NCI-H128 (cell line): ENCODE measurements at regions not wholly inside any gene's neighbourhood (a gene's known extent, or its start where the extent isn't known, plus 50 kb on each side); places are given as distances from the start of the nearest gene placed in this dataset.

Experiments used
- DNase-seq: peaks from one replicate; lab custom pipeline; 2025; ENCODE audit not compliant: unreplicated experiment; lab: John Stamatoyannopoulos, UW

DNA sequence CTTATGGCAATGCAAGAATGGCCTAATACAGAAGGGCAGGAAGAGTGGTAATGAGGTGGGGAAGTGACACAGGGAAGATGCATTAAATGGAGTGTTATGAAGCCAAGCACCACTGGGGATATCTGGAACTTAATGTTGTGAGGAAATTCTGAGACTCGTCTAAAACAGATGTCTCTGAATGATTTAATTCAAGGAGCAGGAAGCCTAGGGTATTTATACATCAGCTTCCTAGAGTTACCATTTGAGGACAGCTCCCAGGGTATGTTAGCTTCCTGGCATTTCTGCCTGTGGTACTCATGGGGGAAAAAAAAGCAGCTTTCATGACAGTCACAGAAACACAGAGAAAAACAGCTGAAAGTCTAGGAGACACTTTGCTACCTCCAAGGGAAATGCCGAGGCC lies 989.5 kb downstream of the CBLN2 start:
- no peak for DNase-seq

DNA sequence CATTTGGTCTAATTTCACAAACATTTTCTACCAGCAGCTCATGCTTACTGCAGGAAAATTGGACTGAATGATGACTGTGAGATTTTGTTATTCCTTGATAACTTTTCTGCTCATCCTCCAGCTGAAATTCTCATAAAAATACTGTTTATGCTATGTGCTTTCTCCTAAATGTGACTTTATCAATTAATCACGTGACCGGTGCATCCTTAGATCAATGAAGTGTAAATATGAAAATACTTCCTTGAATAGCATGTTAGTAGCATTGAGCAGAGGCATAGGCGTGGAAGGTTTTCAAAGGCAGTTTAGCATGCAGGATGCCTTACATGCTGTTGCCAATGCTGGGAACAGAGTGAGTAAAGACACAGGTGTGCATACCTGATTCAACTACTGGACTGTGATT lies 1002.5 kb downstream of the CBLN2 start:
- DNase-seq: no peak

DNA sequence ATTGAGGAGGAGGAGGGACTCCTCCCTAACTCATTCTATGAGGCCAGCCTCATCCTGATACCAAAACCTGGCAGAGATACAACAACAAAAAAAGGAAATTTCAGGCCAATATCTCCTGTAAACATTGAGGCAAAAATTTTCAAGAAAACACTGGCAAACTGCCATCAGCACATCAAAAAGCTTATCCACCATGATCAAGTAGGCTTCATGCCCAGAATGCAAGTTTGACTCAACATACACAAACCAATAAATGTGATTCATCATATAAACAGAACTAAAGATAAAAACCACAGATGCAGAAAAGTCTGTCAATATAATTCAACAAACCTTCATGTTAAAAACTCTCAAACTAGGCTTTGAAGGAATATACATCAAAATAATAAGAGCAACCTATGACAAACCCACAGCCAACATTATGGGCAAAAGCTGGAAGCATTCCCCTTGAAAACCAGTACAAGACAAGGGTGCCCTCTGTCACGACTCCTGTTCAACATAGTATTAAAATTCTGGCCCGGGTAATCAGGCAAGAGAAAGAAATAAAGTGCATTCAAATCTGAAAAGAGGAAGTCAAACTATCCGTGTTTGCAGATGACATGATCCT lies 1014.3 kb downstream of the CBLN2 start:
- DNase-seq: no peak

DNA sequence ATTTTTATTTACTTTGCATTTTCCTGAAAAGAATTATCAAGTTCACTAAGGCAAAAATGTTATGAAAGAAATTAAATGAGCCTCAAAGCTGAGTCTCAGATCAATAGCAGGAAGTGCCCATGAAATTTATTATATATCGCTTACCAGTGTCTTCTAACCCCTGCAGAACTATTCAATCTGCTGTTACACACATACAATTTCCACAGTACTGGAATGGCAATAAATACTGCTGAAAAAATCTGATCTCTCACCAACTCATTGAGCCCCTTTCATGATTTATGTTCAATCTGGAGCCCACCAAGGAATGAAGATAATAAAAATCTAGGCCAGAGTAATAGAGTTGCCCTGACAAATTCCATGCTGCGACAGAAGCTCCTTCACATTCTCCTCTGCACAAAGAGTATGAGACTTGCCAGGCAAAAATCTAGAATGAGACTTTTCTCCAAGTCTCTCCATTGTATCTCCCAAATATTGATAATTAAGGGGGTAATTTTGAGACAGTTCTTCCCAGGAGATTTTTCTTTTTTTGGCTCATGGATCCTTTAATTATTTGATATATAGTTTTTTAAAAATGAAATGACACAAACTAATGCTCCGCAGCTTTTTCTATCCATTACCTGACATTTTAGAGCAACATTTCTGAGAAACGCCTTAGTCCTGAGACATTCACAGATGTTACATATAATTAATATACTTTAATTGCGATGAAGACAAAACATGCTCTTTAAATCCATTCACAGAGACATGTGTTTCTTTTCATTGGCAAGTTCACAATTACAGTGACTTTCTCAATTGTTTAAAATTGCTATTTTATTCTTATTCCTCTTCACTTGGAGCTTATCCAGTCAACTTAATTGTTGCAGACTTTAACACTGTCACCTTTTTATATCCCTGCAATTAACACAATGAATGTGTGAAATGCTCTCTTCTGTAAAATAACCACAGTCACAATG lies 1020.4 kb downstream of the CBLN2 start:
- DNase-seq: no peak

DNA sequence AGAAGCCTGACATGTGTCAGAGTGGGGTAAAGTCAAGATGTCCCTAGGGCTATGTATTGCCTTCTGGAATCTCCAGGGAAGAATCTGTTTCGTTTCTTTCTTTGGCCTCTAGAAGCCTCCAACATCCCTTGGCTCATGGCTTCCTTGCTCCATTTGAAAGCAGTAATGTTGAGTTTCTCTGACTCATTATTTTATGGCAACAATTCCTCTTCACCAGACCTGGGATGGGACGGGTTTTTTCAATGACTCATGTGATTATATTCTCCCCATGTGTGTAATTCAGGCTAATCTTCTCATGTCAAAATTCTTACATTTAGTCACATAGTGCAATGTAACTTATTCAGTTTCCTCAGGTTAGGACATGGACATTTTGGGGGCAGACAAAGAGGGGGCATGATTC lies 1038.6 kb downstream of the CBLN2 start:
- DNase-seq: no peak

DNA sequence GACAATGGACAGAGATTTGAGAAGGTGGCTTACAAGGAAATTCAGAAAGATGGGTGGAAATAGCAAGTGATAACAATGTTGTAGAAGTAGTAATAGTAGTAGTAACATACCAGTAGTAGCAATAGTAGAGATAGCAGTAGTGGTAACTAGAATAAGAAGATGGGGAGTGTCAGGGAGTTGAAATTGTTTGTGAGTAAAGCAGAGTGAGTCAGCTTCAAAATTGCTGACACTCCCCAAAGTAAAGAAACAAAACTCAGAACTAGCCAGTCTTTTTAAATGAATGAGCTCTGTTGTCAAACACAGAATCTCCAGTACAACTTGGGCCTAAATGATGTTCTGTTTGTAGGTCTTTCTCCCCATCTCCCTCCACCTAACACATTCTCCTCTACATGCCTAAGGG lies 1040.9 kb downstream of the CBLN2 start:
- no peak for DNase-seq

DNA sequence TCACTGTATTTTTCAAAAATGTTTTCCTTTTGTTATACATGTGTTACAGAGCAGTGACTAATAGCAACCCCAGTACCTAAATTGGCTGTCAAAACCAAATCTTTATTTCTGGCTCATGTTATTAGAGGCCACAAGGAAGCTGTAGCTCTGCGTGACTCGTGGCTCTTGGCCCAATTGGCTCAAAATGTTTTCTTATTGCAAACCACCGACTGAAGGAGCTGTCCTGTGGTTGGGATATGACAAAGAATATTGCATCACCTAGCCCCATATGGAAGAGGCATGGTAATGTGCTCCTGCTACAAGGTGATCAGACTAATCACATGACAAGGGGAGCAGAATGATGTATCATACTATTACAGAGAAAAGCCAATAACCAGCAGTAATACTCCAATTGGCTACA lies 1058.5 kb downstream of the CBLN2 start:
- DNase-seq: no peak

DNA sequence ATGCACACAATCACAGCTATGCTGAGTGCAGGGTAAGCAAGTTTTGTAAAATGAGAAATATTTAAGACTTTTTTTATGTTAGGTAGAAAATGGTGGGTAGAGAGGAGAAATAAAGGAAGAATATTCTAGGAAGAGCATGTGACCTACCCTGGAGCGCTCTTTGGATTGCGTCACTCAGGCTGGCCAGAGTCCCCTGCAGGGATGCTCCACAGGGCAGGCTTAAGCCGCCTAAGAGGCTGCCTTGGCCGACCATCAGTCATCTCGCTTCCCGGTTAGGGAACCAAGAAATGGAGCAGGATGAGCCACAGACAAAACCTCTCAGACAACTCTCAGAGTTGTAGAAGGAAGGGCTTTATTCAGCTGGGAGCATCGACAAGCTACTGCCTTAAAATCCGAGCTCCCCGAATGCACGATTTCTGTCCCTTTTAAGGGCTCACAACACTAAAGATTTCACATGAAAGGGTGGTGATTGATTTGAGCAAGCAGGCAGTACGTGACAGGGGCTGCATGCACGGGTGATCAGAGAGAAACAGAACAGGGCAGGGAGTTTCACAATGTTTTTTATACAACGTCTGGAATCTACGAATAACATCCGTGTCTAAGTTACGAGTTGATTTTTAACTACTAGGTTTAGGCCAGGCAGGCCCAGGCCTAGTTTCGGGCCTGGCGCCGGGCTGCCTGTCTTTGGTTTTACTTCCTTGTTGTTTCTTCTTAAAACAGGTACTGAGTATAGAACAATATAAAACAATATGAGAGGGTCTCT lies 1072.0 kb downstream of the CBLN2 start:
- no peak for DNase-seq

DNA sequence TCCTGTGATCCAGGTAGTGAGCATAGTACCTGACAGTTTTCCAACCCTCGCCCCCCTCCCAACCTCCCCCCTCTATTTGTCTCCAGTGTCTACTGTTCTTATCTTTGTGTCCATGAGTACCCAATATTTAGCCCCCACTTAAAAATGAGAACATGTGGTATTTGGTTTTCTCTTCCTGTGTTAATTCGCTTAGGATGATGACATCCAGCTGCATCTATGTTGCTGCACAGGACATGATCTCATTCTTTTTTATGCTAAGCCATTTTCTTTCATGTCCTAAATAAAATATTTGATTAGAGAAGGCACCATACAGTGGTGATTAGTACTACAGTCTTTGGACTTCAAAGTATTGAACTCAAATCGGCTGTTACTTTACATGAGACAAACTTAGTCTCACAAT lies 1087.9 kb downstream of the CBLN2 start:
- DNase-seq: no peak

DNA sequence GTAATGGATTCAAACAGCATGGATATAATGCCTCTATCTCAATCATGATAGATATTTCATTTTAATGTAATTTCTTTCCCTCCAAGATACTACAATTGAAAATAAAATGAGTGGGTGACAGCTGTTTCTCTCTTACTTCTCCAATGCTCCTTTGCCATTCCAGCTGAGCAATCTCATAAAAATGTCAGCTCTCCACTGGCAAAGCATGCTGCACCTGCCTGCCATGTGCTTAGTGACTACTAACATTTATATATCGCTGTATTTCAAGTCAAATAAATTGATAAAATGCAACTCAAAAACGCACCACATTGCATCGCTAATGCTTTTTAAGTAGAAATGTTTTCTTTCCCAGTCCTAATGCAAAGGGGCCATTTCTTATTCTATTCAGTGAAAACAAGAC lies 1093.9 kb downstream of the CBLN2 start:
- no peak for DNase-seq

DNA sequence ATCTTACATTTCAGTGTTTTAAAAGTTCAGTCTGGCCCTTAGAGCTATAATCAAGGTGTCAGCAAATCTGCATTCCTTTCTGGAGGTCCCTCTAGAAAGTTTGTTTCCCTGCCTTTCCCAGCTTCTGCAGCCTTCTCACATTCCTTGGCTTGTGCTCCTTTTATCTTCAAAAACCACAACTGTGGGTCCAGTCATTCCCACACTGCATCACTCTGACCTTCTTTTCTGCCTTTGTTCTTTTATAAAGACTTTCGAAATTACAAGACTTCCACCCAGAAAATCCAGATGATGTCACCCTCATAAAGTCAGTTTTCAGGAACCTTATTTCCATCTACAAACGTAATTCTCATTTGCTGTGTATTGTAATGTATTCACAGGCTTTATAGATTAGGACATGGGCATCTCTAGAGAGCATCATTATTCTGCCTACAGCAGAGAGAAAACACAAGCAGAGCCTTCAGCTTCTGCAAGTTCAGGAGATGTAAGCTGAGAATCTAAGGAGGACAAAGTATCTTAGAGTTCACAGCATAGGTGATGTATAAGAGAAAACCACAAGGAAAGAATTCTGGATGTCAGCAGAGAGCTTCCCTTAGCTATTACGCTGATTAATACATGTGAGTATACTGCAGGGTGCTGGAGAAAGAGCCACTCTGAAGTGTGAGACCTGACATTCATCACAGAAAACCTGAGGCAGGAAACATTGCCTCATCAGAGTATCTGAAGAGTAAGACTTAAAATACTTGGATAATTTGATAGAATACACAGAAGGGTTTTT lies 1100.2 kb downstream of the CBLN2 start:
- DNase-seq: no peak

DNA sequence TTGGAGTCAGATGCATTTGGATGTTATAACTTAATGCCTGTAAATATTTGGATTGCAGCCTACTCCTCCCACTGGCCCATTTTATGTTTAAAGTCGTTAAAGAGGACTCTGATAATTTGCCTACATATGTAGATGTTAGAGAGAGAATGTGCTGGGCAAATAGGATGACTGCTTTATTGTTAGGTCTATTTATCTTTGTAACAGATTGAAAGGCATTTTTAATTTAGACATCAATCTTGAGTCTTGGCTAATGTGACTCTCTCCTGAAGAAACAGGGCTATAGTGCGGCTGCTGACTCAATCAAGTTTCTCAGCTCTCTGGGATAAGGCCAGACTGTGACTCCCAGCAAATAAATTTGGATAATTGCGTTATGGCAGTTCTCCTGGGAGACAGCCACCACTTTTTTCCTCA lies 1101.4 kb downstream of the CBLN2 start:
- no peak for DNase-seq

DNA sequence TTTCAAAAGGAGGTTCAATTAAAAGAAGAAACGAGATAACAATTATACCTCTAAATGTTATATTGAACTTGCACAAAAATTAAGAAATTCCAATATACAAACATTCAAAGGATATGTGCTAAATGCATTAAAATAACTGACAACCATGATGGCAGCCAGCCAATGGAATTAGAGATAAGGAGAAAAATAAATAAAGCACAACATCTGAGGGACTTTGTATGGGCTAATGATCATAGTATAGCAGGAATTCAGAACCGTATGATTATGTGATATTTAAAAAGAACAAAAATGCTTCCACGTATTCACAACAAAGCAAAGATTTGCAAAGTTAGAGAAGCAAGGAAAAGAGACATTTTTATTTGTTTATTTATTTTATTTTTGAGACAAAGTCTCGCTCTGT lies 1103.0 kb downstream of the CBLN2 start:
- no peak for DNase-seq

DNA sequence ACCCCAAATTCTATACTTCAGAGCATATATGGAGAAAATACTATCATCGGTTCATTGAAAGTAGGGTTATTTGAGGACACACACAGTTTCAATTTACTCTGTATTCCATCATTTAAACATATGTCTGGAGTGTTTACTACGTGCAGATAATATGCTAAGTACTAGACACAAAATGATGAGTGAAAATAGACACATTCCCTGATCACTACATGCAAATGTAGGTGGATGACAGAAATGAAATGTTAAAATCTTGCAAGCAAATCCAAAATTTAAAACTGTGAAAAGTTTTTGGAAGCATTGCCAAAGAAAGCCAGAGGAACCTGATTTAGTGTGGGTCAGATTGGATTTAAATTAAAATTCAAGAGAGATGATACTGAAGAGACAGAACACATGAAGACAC lies 1106.6 kb downstream of the CBLN2 start:
- no peak for DNase-seq

DNA sequence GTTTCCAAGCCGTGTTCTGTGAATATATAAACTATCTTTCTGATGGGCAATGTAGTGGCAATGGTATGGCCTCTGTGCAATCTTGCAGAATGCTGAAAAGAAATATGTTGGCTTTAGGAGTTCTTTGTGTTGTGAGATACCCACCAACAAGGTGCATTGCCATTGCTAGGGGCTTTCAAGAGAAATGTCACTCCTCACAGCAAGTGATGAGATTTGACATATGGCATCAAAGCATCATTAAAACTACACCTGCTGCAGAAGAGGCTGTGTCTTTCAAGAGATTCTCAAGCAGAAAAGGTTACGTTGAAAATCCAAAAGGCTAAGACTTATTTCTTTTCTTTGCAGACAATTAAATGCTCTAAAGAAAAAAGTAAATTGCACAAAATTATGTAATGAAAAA lies 1110.8 kb downstream of the CBLN2 start:
- no peak for DNase-seq

DNA sequence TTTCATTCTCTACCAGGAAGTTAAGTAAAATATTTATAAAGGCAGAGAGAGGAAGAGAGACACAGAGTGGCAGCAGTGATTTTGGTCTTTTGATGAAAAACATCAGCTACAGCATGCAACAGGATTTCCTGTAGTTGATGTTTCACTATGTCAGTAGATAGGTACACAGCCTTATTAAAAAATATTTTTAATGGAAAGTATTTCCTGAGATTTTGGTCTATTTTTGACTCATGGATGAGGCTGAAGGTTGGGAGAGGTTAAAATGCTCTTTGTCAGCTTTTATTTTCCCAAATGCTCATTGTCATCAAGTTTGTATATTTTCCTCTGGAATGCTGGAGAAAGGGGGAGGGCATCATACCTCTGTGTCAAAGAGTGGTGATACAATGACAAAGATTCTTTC lies 1112.5 kb downstream of the CBLN2 start:
- no peak for DNase-seq

DNA sequence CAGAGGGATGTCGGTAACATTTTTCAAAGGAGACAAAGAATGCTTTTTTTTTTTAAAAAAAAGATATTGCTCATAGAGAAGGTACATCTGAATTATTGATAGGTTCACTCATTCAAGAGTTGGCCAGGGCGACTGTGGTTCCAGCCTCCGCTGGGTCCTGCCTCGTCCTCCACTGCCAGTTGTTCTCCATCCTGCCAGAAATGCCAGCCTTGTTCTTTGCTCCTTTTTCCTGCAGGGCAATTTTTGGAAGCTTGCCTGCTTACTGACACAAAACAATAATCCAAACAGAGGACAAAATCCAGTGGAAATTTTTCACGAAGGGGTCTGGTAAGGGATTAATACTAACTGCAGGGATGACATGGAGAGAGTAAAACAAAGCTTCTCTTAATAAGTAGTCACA lies 1113.0 kb downstream of the CBLN2 start:
- no peak for DNase-seq

DNA sequence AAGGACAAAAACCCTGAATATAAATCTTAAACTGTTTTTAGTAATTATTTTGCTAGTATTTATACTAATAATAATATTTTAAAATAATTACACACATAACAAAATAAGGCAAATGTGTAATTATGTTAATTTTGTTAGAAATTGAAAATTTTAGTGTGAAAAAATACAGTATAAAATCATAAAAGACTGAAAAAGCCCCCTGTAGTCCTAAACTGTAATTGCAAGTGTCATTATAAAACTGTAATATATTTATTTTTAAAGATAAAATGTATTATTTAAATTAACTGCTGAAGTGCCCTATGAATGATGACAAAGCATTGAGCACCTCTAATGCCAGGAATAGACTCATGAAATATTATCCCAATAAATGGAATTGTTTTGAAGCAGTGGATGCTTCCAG lies 1117.7 kb downstream of the CBLN2 start:
- DNase-seq: no peak

DNA sequence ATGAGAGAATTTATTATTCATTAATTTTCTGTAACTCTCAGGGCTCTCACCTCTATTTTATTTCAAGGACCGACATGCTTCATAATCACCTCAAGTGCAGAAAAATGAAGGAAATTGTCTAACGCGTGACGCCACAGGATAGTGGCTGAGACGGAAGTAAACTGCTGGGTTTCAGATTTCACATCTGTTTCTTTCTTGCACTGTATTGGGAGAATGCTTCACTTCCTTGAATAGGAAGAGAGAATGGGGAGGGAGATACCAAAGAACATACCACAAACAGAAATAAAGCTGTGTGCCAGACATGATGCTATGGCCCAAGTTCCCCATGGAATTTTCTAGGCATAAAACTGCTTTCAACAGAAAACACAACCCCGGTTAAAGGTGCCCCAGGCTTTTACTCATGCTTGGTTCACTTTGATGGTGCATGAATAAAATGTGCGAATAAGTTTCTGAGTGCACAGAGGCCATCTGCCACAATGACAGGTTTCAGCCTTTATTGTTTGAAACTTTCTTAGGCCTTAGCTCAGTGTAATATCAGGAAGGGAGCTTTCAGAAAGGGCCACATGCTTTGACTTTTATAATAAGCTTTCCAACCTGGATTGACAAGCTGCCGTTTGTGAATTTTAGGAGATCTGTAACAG lies 1116.4 kb downstream of the SOCS6 start:
- no peak for DNase-seq

DNA sequence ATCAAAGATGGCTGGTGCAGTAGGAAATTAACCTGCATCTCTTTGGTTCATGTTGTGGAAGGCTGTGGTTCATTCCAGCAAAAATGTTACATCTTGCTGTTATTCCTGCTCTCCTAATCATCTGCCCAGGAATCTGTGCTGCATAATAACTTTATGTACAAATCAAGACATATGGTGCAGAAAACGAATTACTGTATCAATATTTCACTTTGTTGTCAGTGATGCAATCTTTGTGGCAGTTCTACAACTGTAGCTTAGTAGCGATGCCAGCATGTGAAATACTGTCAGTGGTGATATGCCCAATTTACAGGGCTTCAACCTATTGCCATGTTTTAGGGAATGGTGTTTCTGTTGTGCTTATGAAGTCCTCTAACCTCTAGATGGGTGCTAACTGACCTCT lies 1114.7 kb downstream of the SOCS6 start:
- DNase-seq: no peak

DNA sequence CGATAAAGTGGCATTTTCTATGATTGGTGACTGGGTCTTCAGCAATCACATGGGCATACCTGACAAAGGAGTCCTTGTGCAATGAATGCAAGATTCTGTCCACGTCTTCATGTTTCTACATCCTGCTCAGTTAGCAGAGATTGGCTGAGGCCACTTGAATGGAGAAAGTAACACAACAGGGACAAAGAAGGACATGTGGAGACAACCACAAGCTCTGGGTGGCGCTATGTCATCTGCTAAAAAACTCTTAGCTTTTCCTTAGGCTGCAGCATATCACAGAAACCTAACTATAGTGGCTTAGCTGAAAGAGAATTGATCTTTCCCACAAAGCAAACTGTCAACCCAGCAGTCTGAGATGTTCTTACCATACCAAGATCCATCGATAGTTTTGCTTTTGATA lies 1109.7 kb downstream of the SOCS6 start:
- peak; percentile 15 for DNase-seq
